ENCODE measurements at regions not wholly inside any gene's neighbourhood (a gene's known extent, or its start where the extent isn't known, plus 50 kb on each side); places are given as distances from the start of the nearest gene placed in this dataset.

GRCh38 chr5:113846941-113847340 lies 333.4 kb downstream of the YTHDC2 start:
- TF ChIP-seq CTCF (conservative IDR thresholded peaks at IDR 0.05; ENCODE audit: low read depth in 2 of 2) = no peak
- no peak for TF ChIP-seq STAT1 (IDR thresholded peaks at IDR 0.05; ENCODE audit: unreplicated experiment)
- no peak for TF ChIP-seq EZH2 (IDR thresholded peaks at IDR 0.05; ENCODE audit: low read depth, unreplicated experiment)
